ENCODE measurements at regions not wholly inside any gene's neighbourhood (a gene's known extent, or its start where the extent isn't known, plus 50 kb on each side); places are given as distances from the start of the nearest gene placed in this dataset.
"Not testable (repeated sequence)": the region's sequence is repeated elsewhere in the genome, so short reads cannot be mapped to it uniquely, and the experiment has no call there.

GRCh38 chr18:47380153-47380552, 128.7 kb upstream of the SKOR2 start:
- Mint-ChIP-seq H3K9me3 (peaks cover 0 to 10% (median 0%) of the 10 kb centered on the region in 3 donors), H3K4me1 (no peaks in the 10 kb centered on the region), H3K27me3 (peaks cover 1 to 25% of the 10 kb centered on the region in 2 donors), H3K4me3 (no peak overlapping the region), H3K27ac (no peak overlapping the region), H3K36me3 (no peaks in the 10 kb centered on the region)
- ATAC-seq (replicated peaks in 1 of 4) (no peak), DNase-seq (no peak)
- ChIA-PET CTCF (no interaction called here), POLR2A (no interaction called here)
- Histone ChIP-seq H3K27ac (ENCODE audit: low read length) (no peak overlapping the region), H3K27me3 (replicated peaks in 1 of 2; ENCODE audit: control insufficient read depth in 2 of 2, extremely low read depth in 1 of 2, insufficient read depth in 2 of 2, low read length in 1 of 2) (peaks cover 0 to 13% of the 10 kb centered on the region in 2 experiments), H3K36me3 (ENCODE audit: control insufficient read depth in 2 of 2, extremely low read depth in 1 of 2, insufficient read depth in 1 of 2, low read length in 1 of 2) (no peaks in the 10 kb centered on the region), H3K4me3 (ENCODE audit: control insufficient read depth in 1 of 2, extremely low read depth in 1 of 2, low read length in 1 of 2) (no peak overlapping the region), H3K4me1 (ENCODE audit: control insufficient read depth in 1 of 2, extremely low read depth in 1 of 2, insufficient read depth in 2 of 2, low read length in 2 of 2) (no peaks in the 10 kb centered on the region), H3K9me3 (no peaks in the 10 kb centered on the region)
- no CpG with 5 or more reads among the region's 1 CpG for WGBS (ENCODE audit: insufficient coverage)

DNA sequence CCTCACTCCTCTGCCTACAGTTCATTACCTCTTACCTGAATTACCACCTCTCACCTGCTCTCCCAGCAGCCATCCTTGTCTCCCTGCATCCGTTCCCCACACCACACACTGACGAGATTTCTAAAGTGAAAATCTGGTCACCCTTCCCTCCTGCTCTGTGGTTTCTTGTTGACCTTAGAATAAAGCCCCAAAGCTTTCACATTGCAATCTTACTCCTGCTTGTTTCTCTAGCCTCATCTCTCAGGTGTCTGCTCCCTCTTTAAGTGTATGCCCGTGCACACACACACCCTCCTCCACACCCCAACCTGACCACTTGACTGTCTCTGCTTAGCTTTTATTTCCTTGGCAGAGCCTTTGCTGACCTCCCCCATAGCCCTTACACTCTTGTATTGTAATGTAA, 122.0 kb upstream of the SKOR2 start:
- Mint-ChIP-seq H3K27me3 (peaks cover 6 to 28% of the 10 kb centered on the region in 2 donors), H3K9me3 (peaks cover 0 to 6% (median 2%) of the 10 kb centered on the region in 3 donors), H3K4me1 (no peaks in the 10 kb centered on the region), H3K36me3 (no peaks in the 10 kb centered on the region), H3K4me3 (no peak overlapping the region), H3K27ac (no peak overlapping the region)
- CTCF ChIA-PET = no interaction called here
- no peak for ATAC-seq (replicated peaks in 1 of 4)
- no peak overlapping the region for H3K4me3 ChIP-seq (ENCODE audit: control insufficient read depth in 1 of 2, extremely low read depth in 1 of 2, low read length in 1 of 2)
- POLR2A ChIA-PET = no interaction called here
- H3K9me3 ChIP-seq = no peaks in the 10 kb centered on the region
- WGBS (ENCODE audit: insufficient coverage) = 70% methylated on average over 2 of the region's 3 CpGs
- H3K27ac ChIP-seq (ENCODE audit: low read length) = no peak overlapping the region
- no peak for DNase-seq
- H3K27me3 ChIP-seq (replicated peaks in 1 of 2; ENCODE audit: control insufficient read depth in 2 of 2, extremely low read depth in 1 of 2, insufficient read depth in 2 of 2, low read length in 1 of 2) = peaks cover 0 to 10% of the 10 kb centered on the region in 2 experiments
- H3K4me1 ChIP-seq (ENCODE audit: control insufficient read depth in 1 of 2, extremely low read depth in 1 of 2, insufficient read depth in 2 of 2, low read length in 2 of 2) = no peaks in the 10 kb centered on the region
- H3K36me3 ChIP-seq (ENCODE audit: control insufficient read depth in 2 of 2, extremely low read depth in 1 of 2, insufficient read depth in 1 of 2, low read length in 1 of 2) = no peaks in the 10 kb centered on the region

DNA sequence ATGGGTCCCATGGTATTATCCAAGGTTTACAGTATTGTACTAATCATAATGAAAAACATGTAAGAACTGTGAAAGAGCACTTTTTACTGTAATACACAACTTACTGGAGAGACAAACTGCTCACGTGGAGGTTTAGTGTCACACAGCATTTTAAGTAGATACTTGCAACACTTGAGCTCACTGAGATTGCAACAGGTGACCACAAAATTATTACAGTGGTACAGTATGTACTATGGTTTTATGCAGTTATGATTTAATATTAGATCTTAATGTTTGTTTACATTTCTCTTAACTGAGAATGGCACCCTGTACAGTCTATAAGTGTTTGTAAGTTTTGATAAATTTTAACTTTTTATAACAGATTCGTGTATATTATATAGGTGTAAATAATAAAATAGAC, 118.6 kb upstream of the SKOR2 start:
- no peak for ATAC-seq (replicated peaks in 1 of 4)

GRCh38 chr18:47354061-47354460, 102.6 kb upstream of the SKOR2 start:
- DNase-seq; H3K27me3 Mint-ChIP-seq; H3K4me1 Mint-ChIP-seq; H3K27me3 ChIP-seq (replicated peaks in 1 of 2; ENCODE audit: control insufficient read depth in 2 of 2, extremely low read depth in 1 of 2, insufficient read depth in 2 of 2, low read length in 1 of 2); H3K4me3 ChIP-seq (ENCODE audit: control insufficient read depth in 1 of 2, extremely low read depth in 1 of 2, low read length in 1 of 2); H3K27ac Mint-ChIP-seq; CTCF ChIA-PET; H3K9me3 ChIP-seq; H3K27ac ChIP-seq (ENCODE audit: low read length); H3K9me3 Mint-ChIP-seq; H3K4me3 Mint-ChIP-seq; POLR2A ChIA-PET; H3K36me3 Mint-ChIP-seq; H3K4me1 ChIP-seq (ENCODE audit: control insufficient read depth in 1 of 2, extremely low read depth in 1 of 2, insufficient read depth in 2 of 2, low read length in 2 of 2); ATAC-seq (replicated peaks in 1 of 4); H3K36me3 ChIP-seq (ENCODE audit: control insufficient read depth in 2 of 2, extremely low read depth in 1 of 2, insufficient read depth in 1 of 2, low read length in 1 of 2): not testable (repeated sequence)
- 78% methylated on average over 7 of the region's 15 CpGs for WGBS (ENCODE audit: insufficient coverage)

More for the DNA sequence above, 118.6 kb upstream of the SKOR2 start:
- Histone ChIP-seq H3K4me3 (ENCODE audit: control insufficient read depth in 1 of 2, extremely low read depth in 1 of 2, low read length in 1 of 2) (no peak overlapping the region), H3K27ac (ENCODE audit: low read length) (no peak overlapping the region), H3K27me3 (replicated peaks in 1 of 2; ENCODE audit: control insufficient read depth in 2 of 2, extremely low read depth in 1 of 2, insufficient read depth in 2 of 2, low read length in 1 of 2) (peaks cover 0 to 4% of the 10 kb centered on the region in 2 experiments), H3K36me3 (ENCODE audit: control insufficient read depth in 2 of 2, extremely low read depth in 1 of 2, insufficient read depth in 1 of 2, low read length in 1 of 2) (no peaks in the 10 kb centered on the region), H3K4me1 (ENCODE audit: control insufficient read depth in 1 of 2, extremely low read depth in 1 of 2, insufficient read depth in 2 of 2, low read length in 2 of 2) (no peaks in the 10 kb centered on the region), H3K9me3 (no peaks in the 10 kb centered on the region)
- ChIA-PET POLR2A (no interaction called here), CTCF (no interaction called here)
- H3K36me3 Mint-ChIP-seq = no peaks in the 10 kb centered on the region
- no peak overlapping the region for H3K4me3 Mint-ChIP-seq
- DNase-seq = no peak
- H3K27me3 Mint-ChIP-seq = peaks cover 8 to 19% of the 10 kb centered on the region in 2 donors
- no CpG with 5 or more reads among the region's 2 CpGs for WGBS (ENCODE audit: insufficient coverage)
- no peak overlapping the region for H3K27ac Mint-ChIP-seq
- H3K9me3 Mint-ChIP-seq = peaks cover 5 to 17% (median 14%) of the 10 kb centered on the region in 3 donors
- no peaks in the 10 kb centered on the region for H3K4me1 Mint-ChIP-seq

- POLR2A ChIA-PET = no interaction called here
- 80% methylated on average over 1 of the region's 1 CpG for WGBS (ENCODE audit: insufficient coverage)
- Mint-ChIP-seq H3K4me3 (no peak overlapping the region), H3K36me3 (no peaks in the 10 kb centered on the region), H3K4me1 (no peaks in the 10 kb centered on the region), H3K27me3 (peaks cover 0 to 1% of the 10 kb centered on the region in 2 donors), H3K9me3 (no peaks in the 10 kb centered on the region), H3K27ac (no peak overlapping the region)
- Histone ChIP-seq H3K36me3 (ENCODE audit: control insufficient read depth in 2 of 2, extremely low read depth in 1 of 2, insufficient read depth in 1 of 2, low read length in 1 of 2) (no peaks in the 10 kb centered on the region), H3K27me3 (replicated peaks in 1 of 2; ENCODE audit: control insufficient read depth in 2 of 2, extremely low read depth in 1 of 2, insufficient read depth in 2 of 2, low read length in 1 of 2) (no peaks in the 10 kb centered on the region), H3K27ac (ENCODE audit: low read length) (no peak overlapping the region), H3K4me3 (ENCODE audit: control insufficient read depth in 1 of 2, extremely low read depth in 1 of 2, low read length in 1 of 2) (no peak overlapping the region), H3K9me3 (no peaks in the 10 kb centered on the region), H3K4me1 (ENCODE audit: control insufficient read depth in 1 of 2, extremely low read depth in 1 of 2, insufficient read depth in 2 of 2, low read length in 2 of 2) (no peaks in the 10 kb centered on the region)
- DNase-seq = no peak
- CTCF ChIA-PET = no interaction called here
- ATAC-seq (replicated peaks in 1 of 4) = no peak
These were observed 94.6 kb upstream of the SKOR2 start for GRCh38 chr18:47346016-47346415.

DNA sequence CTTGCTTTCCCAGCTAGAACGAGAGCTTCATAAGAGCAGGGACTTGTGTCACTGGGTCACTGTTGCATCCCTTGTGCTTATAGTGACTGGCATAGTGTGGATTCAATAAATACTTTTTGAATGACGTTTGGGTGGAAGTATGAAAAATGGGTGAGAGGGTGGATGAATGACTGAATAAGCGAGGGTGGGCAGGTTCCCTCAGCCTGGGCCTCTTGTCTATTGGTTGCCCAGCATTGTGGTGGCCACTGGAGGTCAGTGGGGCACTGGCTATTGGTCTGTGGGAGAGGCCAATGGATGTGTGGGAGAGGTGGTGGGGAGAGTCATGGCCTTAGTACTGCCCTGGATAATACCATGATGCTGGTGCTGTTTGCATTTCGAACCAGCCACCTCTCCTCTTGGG, 93.8 kb upstream of the SKOR2 start:
- DNase-seq (no peak), ATAC-seq (replicated peaks in 1 of 4) (no peak)
- Mint-ChIP-seq H3K4me1 (no peaks in the 10 kb centered on the region), H3K9me3 (no peaks in the 10 kb centered on the region), H3K27ac (no peak overlapping the region), H3K4me3 (no peak overlapping the region), H3K36me3 (no peaks in the 10 kb centered on the region), H3K27me3 (peaks cover 0 to 1% of the 10 kb centered on the region in 2 donors)
- ChIA-PET CTCF (no interaction called here), POLR2A (no interaction called here)
- Histone ChIP-seq H3K9me3 (no peaks in the 10 kb centered on the region), H3K4me3 (ENCODE audit: control insufficient read depth in 1 of 2, extremely low read depth in 1 of 2, low read length in 1 of 2) (no peak overlapping the region), H3K27ac (ENCODE audit: low read length) (no peak overlapping the region), H3K4me1 (ENCODE audit: control insufficient read depth in 1 of 2, extremely low read depth in 1 of 2, insufficient read depth in 2 of 2, low read length in 2 of 2) (no peaks in the 10 kb centered on the region), H3K36me3 (ENCODE audit: control insufficient read depth in 2 of 2, extremely low read depth in 1 of 2, insufficient read depth in 1 of 2, low read length in 1 of 2) (no peaks in the 10 kb centered on the region), H3K27me3 (replicated peaks in 1 of 2; ENCODE audit: control insufficient read depth in 2 of 2, extremely low read depth in 1 of 2, insufficient read depth in 2 of 2, low read length in 1 of 2) (no peaks in the 10 kb centered on the region)
- WGBS (ENCODE audit: insufficient coverage) = 46% methylated on average over 3 of the region's 4 CpGs

DNA sequence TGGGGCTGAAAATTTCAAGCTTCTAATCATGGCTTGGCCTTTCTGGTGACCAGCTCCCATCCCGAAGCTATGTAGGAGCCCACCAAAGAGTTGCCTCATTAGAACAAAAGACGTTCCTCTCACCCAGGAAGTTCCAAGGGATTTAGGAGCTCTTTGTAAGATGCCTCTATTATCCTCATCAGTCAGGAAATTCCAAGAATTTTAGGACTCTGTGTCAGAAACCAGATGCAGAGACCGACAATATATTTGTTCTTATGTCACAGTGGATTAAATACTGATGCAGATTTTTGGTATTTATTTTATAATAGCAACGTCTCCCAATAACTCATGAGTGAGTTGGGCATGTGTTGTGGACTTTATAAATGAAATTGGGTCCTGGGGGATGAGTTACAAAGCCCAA, 91.8 kb upstream of the SKOR2 start:
- DNase-seq (no peak), ATAC-seq (replicated peaks in 1 of 4) (no peak)
- Mint-ChIP-seq H3K27ac (no peak overlapping the region), H3K27me3 (peaks cover 0 to 1% of the 10 kb centered on the region in 2 donors), H3K9me3 (no peaks in the 10 kb centered on the region), H3K4me3 (no peak overlapping the region), H3K4me1 (no peaks in the 10 kb centered on the region), H3K36me3 (no peaks in the 10 kb centered on the region)
- no peaks in the 10 kb centered on the region for H3K9me3 ChIP-seq
- no peak overlapping the region for H3K4me3 ChIP-seq (ENCODE audit: control insufficient read depth in 1 of 2, extremely low read depth in 1 of 2, low read length in 1 of 2)
- ChIA-PET POLR2A (no interaction called here), CTCF (no interaction called here)
- H3K27ac ChIP-seq (ENCODE audit: low read length) = no peak overlapping the region
- H3K36me3 ChIP-seq (ENCODE audit: control insufficient read depth in 2 of 2, extremely low read depth in 1 of 2, insufficient read depth in 1 of 2, low read length in 1 of 2) = no peaks in the 10 kb centered on the region
- no peaks in the 10 kb centered on the region for H3K4me1 ChIP-seq (ENCODE audit: control insufficient read depth in 1 of 2, extremely low read depth in 1 of 2, insufficient read depth in 2 of 2, low read length in 2 of 2)
- no CpG with 5 or more reads among the region's 4 CpGs for WGBS (ENCODE audit: insufficient coverage)
- H3K27me3 ChIP-seq (replicated peaks in 1 of 2; ENCODE audit: control insufficient read depth in 2 of 2, extremely low read depth in 1 of 2, insufficient read depth in 2 of 2, low read length in 1 of 2) = no peaks in the 10 kb centered on the region
